GM18873 (cell line): ENCODE measurements at regions not wholly inside any gene's neighbourhood (a gene's known extent, or its start where the extent isn't known, plus 50 kb on each side); places are given as distances from the start of the nearest gene placed in this dataset.
"Not testable (repeated sequence)": the region's sequence is repeated elsewhere in the genome, so short reads cannot be mapped to it uniquely, and the experiment has no call there.

ENCODE experiments used
- ATAC-seq: cut with Tn5 transposase; IDR thresholded peaks from one replicate; pipeline ENCODE4 v1.9.1; 2021; ENCODE audit warnings: mild to moderate bottlenecking, moderate library complexity, moderate number of reproducible peaks; ENCODE audit not compliant: unreplicated experiment, low FRiP score

DNA sequence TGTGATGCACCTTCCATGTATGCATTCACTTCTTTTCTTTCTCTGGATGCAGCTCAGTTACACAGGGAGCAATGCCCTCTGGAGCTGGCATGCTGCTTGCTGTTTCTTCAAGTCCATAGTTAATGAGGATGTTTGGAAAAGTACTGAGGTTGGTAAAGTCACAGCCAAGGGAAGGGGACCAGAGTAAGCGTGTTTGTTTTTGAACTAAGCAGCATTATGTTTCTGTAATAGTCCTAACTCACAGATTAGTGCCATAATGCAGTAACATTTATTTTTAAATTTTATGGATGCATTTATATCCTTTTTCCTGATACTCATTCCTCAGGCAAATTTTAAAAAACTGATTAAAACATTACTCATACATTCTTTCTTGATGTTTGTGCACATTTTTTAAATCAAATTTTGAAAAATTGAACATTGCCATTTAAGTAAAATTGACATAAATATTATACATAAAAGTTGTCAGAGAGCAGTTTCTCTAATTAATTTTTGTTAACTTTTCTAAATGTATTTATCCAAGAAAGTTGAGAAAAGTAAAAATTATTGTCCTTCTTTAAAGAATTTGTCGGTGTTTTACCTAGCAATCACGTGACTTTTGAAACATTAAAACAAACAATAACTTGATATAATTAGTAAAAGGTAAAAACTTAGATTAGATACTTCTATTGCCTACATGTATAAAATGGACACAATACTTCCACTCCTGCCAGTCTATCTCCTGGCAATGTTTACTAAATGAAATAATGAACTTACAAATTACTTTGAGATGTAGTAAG lies 659.6 kb upstream of the ANKRD30A start:
- ATAC-seq: no peak

DNA sequence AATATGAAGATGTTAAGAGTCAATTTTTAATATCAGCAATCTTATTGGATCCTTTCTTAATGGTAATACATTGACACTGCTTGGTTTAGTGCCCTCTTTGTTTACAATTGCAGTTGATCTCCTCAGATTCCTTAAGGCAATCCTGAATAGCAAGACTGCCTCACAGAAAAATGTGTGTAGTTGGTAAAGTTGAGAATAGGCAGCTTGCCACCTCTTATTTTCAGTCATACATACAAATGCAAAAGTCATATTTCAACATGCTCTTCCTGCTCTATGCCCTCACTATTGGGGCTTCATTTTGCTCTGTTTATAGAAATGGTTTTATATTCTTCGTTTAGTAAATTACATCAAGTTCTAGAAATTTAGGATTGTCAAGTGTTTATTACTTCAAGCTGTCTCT lies 661.1 kb upstream of the ANKRD30A start:
- ATAC-seq: no peak

DNA sequence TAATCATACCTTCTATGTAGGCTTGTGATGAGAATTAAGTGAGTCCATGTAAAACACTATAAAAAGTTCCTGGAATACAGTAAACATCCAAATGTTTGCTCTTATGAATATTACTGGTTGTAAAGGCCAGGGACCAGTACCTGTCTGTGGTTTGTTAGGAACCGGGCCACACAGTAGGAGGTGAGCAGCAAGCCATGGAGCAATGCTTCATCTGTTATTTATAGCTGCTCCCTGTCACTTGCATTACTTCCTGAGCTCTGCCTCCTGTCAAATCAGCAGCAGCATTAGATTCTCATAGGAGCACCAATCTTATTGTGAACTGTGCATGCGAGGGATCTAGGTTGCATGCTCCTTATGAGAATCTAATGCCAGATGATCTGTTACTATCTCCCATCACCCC lies 662.0 kb upstream of the ANKRD30A start:
- no peak for ATAC-seq

DNA sequence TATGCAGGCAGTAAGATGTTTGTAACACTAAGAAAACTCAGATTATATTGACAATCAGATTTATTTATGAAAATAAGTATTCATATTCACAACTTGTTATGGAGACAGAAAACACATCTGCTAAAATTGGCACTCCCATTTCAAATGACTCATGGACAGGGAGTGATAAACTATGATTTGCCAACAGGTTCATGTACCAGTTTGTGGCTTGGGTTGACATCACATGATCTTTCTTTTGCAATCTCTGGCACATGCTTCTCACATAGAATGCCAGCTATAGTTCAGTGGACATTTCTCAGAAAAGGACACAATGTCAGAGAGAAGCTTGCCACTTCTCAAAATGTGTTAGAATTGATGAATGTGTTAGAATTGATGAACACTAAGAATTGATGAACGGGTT lies 663.2 kb upstream of the ANKRD30A start:
- ATAC-seq: no peak

DNA sequence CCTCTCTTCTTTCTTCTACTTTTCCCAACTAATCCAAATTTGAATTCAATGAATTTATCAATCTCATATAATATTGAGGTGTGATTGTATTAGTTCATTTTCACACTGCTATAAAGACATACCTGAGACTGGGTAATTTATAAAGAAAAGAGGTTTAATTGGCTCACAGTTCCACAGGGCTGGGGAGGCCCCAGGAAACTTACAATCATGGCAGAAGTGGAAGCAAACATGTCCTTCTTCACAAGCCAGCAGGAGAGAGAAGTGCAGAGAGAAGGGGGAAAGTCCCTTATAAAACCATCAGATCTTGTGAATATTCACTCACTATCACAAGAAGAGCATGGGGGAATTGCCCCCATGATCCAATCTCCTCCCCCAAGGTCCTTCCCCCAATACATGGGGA lies 667.0 kb upstream of the ANKRD30A start:
- not testable (repeated sequence) for ATAC-seq

DNA sequence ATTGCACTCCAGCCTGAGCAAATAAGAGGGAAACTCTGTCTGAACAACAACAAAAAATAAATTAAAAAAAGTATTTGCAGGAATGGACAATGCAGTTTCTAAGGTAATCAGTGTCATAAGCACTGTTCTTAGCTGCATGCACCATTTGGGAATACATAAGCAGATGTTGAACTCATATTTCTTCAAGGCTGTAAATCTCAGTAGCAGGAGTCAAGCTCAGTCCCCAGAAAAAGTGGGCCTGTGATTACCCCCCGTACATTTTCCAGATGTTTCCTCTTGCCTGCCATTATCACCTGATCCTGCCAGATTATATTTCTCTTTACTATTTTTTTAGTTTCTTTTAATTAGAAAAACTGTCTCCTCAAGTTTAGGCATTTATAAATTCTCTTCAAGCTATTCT lies 667.6 kb upstream of the ANKRD30A start:
- no peak for ATAC-seq

DNA sequence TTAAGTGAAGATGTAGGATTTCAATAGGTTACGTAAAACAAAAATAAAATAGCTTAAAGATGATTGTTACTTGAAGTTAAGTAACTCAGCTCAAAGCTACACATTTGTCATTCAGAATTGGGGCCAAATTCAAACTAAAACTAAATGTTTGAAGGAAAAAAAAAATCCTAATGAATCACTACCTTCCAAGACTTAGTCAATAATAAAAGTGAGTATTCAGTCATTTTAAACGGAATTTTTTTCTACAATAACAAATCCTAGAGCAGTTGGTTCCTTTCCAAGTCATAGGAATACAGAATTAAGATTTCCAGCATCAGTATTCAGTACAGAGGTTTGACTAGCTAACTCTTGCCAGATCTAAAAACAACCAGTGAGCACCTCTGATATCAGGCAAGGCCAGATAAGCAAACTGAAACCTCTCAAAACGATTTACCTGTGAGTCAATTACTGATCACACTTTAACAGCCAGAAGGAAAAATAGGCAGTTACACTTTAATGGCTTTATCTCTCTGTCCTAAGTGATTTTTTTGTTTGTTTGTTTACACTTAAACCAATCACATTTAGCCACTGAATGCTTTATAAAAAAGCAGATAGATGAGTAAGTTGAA lies 669.8 kb upstream of the ANKRD30A start:
- ATAC-seq: no peak

DNA sequence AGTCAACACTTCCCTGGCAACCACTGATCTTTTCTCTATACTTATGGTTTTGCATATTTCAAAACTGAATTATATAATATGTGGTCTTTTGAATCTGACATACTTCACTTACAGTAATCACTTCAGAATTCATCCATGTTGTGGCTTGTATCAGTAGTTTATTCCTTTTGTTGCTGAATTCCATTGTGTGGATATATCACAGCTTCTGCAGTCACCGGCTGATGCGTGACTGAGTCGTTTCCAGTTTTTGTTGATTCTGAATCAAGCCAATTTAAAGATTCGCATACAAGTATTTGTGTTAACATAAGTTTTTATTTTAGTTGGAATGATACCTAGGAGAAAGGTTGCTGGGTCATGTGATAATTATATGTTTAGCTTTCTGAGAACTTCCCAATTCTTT lies 672.5 kb upstream of the ANKRD30A start:
- ATAC-seq: no peak

DNA sequence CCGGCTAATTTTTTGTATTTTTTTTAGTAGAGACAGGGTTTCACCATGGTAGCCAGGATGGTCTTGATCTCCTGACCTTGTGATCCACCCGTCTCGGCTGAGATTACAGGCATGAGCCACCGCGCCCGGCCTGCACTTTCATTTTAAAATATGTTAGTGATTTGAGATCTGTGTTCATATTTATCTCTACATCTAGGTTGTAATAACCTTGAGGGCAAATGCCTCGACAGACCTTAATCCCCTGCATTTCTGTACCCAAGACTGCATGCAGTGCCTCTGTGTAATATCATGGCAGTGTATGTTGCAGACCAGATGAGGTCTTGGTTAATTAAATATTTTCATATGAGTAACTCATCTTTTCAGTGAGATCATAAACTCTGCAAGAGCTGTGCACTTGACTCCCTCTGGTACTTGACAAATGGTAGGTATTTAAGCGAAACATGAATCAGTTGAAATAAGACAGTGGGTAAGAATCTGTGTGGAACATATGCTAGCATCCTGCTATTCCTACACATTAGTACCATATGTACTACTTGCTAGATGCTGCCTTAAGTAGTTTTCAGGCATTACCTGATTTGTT lies 673.9 kb upstream of the ANKRD30A start:
- ATAC-seq: no peak

DNA sequence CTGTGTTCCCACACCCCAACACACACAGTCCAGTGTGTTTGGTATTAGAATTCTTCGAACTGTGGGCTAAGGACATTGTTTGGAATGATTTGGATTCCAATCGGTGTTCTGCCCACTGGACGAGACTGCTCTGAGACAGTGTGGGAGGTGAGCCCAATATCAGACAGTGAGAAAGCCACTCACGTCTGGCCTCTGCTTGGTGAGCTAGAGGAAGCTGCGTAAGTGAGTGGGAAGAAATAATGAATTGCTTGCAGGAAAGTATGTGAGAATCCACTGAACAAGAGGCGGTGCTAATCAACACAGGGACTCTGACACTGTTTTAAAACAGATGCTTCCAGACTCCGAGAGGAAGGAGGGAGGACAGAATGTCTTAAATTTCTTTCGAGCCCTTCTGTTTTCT lies 675.0 kb upstream of the ANKRD30A start:
- ATAC-seq: no peak

DNA sequence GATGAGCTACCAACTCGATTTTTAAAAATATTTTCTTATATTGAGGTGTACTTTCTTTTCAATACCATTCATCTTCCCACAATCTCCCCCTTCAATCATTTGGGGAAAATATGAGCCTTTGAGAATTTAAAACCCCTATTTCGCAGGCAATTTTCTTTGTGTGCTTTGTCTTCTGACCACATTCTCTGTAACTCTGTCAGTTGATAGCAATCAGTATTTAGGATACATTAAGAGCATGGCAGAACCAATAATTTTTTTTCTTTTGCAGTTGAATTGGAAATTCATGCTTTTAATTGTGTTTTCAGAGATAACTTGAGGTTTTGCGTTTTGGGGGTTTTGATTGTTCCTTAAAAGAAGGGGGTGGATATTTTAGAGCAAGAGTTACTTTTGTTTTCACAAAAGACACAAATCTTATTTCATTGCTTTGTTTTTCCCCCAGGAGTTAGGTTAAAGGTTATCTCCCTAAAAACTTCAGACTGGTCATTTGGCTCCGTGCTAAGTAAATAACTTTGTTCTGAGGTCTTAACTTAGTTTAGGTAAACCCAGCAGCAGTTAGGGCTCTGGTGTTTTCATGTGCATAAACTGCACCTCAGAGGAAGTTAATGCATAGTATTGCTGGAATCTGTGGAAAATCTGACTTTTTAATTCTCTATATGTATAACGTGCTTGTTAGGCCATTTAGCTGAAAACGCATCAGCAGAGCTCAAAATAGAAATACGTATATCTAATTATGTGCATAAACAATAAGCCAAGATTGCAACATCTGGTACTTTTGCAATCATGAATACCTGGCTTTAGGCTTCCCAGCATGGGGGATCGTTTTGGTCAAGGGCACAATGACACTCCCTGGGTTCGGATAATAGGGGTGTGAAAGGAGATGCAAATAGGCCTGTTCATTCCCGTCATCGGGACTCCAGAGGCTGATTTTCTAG lies 676.4 kb upstream of the ANKRD30A start:
- no peak for ATAC-seq

DNA sequence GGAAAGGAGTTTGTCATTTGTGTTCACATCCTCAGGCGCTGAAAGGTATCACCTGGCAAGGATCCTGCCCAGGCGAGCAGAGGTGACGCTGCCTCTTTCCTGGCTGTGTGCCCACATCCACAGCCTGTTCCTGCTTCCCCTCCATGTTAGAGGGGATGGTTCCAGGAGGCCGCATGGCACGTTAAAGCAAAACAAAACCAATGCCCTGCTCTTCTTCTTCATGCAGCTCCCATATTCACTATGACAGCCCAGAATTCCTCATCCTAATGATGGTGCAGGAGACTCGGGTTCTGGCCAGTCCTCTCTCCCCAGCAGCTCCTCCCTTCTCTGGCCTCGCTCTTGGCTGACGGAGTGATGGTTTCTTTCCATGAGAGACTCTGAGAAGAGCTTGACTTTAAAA lies 678.5 kb upstream of the ANKRD30A start:
- no peak for ATAC-seq

DNA sequence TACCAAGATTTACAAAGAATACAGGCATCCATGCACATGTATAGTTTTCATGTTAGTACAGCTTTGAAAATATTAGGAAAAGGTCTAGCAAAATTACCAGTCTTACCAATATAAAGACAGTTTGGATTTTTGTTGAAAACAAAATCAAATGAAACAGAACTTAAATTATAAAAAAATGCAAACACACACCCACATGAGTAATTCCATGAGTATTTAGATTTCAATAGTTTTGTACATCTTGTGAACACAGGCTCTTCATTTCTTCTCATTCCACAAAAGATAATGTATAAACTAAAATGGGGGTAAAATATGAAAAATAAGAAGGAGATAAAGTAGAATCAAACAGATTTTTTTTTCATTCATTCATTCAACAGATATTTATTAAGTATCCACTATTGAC lies 682.2 kb upstream of the ANKRD30A start:
- ATAC-seq: no peak

DNA sequence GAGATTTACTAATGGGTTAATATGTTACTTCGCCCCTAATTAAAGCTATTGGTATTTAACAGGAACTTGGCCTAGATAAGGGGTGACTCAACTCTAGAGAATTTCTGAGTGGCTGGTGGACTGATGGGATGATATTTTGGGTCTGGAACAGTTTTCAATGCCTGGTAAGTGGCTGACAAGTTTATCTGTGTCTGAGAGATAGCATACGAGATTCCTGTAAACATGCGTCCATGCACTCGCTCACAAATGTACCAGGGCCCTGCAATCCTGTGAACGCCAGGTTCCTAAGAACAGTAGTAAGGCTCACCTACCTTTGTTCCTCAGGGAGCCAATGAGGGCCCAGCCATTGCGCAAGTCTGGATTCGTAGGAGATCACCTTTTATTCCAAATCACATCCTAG lies 683.8 kb upstream of the ANKRD30A start:
- no peak for ATAC-seq

DNA sequence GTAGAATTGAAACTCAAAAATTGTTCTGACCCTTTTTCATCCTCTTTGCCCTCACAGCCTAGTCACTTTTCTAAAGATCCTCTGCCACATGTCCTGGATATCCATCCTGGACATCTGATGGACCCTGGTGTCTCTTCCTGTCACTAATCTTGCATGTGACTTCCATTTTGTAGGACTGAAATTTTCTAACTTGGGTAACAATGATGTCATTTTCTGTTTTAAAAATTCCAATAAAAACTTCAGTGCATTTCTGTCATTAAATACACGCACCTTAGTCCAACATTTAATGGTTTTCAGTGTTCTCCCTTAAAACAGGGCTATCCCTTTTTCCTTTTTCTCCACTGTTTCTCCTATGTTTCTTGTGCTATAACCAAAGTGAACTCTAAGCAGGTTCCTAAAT lies 684.9 kb upstream of the ANKRD30A start:
- ATAC-seq: no peak

DNA sequence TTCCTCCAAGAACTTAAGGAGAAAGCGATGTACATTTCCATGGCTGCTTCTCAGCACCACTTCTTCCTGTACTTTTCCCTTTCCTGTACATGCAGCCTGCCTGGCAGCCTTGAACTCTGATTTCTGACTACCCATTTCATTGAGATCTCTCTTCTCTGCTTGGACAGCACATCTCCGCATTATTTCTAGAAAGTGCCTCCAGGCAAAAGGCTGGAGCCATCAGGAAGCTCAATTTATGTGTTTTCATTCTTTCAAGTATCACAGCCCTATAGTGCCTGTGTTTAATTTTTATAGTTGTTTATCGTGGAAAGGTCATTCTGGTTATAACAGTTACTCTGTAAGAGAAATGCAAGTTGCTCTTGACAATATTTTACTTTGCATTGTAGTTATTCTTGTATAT lies 688.0 kb upstream of the ANKRD30A start:
- no peak for ATAC-seq

DNA sequence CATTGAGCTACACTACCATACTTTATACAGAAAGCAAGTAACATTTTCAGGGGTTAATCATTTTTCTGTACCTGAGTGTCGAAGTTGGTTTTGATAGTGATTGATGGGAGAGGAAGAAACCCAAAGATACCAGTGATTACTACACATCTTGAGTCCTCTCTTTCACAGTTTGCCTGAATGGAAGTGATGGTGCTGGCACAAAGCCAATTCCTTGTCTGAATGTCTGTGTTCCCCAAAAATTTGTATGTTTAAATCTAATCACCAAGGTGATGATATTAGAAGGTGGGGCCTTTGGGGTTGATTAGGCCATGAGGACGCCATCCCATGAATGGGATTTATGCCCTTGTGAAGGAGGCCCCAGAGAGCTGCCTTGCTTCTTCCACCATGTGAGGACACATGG lies 696.9 kb upstream of the ANKRD30A start:
- ATAC-seq: no peak

DNA sequence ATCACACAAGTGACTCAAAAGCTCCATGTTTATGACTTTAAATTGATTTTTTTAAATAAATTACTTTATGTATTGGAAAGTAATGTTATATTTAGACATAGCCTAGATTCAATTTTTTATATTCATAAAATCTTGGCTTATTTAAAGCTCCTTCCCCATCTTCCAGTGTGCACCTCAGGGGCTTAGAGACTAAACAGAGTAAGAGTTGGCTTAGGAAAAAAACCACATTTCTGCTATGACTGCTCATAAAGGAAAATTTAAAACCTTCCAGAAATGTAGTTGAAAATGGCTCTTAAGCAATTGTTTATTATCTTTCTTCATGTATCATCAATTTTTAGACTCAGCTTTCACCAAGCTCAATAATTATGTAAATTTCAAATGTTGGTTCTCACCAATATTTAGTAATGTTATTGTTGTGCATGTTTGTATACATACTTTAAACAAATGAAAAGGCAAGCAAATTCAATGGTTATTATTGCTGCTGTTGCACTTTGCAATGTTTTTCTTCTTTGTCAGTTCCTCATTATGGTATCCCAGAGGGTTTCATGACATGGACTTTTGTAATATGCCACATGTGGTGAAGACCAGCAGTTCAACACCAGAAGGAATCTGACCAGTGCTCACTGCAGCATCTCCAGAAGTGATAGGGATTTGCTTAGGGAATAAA lies 700.1 kb upstream of the ANKRD30A start:
- ATAC-seq: no peak

DNA sequence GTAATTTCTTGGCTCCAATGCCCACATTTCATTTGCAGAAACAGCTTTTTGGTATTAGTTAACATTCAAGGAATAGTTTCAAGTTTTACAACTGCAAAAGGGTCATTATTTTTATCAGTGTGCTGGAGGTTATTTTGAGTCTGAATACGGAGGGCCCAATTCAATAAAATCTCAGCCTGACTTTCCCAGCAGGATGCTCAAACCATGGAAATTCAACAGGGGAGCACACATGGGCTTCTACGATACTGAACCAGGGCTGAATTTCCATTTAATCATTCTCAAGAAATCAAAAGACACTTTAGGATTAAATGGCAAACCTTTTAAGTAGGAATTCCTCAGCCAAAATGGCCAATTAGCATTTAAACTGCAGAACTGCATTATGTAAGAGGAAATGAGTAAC lies 700.9 kb upstream of the ANKRD30A start:
- ATAC-seq: no peak

DNA sequence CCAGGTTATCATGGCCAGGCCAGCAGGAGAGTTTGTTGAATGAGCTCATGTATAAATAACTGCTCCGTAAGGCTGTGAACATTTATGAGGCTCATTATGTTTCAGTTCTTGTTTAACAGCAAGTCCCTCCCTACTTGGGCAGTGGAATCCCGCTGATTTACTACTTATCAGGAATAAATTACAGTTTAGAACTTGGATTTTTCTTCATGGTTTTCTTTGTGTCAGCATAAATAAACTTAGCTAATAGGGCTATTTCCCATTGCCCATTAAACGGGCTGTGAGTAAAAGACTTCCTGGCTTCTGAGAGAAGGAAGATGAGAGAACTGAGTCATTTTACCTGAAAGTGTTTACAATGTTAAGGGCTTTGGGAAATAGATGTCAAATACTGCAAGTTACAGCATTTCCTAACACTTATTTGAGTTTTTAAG lies 701.6 kb upstream of the ANKRD30A start:
- ATAC-seq: no peak
